Keratinocyte (primary cell): ENCODE measurements at regions not wholly inside any gene's neighbourhood (a gene's known extent, or its start where the extent isn't known, plus 50 kb on each side); places are given as distances from the start of the nearest gene placed in this dataset.

ENCODE experiments used
- DNase-seq: peaks from one replicate; pipeline ENCODE4 v3.0.0-alpha.2; 2011; ENCODE audit warnings: low read depth, missing footprints, low spot score
- FAIRE-seq: peaks from 2 replicates; lab custom pipeline; 2011; peaks lifted over from hg19 to GRCh38; lab: Jason Lieb, UNC
- H2AFZ ChIP-seq: 2 replicates; pipeline ENCODE4 v1.6.0; 2012; ENCODE audit warnings: low read length, control low read depth, inconsistent platforms; ENCODE audit not compliant: control insufficient read depth
- H3K27ac ChIP-seq: 2 replicates; pipeline ENCODE4 v1.5.1; 2011; ENCODE audit warnings: low read length; ENCODE audit not compliant: control insufficient read depth, insufficient read depth
- H3K27me3 ChIP-seq: 3 replicates; pipeline ENCODE4 v1.6.0; 2011; ENCODE audit warnings: low read length; ENCODE audit not compliant: control insufficient read depth, insufficient read depth; ENCODE audit errors: extremely low read depth
- H3K36me3 ChIP-seq, 2 experiments: 2 replicates in 1 of 2; 3 replicates in 1 of 2; pipeline ENCODE4 v1.5.1; 2011; ENCODE audit warnings: low read length in 2 of 2, mild to moderate bottlenecking in 1 of 2; ENCODE audit not compliant: control insufficient read depth in 2 of 2, insufficient read depth in 2 of 2; ENCODE audit errors: extremely low read depth in 1 of 2
- H3K4me1 ChIP-seq: 3 replicates; pipeline ENCODE4 v1.5.1; 2011; ENCODE audit warnings: low read length; ENCODE audit not compliant: control insufficient read depth, insufficient read depth; ENCODE audit errors: extremely low read depth
- H3K4me2 ChIP-seq: 3 replicates; pipeline ENCODE4 v1.6.0; 2011; ENCODE audit warnings: low read depth, low read length; ENCODE audit not compliant: control insufficient read depth, insufficient read depth; ENCODE audit errors: extremely low read depth
- H3K4me3 ChIP-seq, 3 experiments: fragments of 200-600 bp in 1 of 3; sonication (generic) in 1 of 3; 2 replicates in 2 of 3; 3 replicates in 1 of 3; pipeline ENCODE4 v1.5.1; 2011 to 2016; ENCODE audit warnings: low read length in 3 of 3, mild to moderate bottlenecking in 3 of 3, control low read depth in 2 of 3, inconsistent platforms in 1 of 3, low read depth in 1 of 3, mixed read lengths in 1 of 3, mixed run types in 1 of 3, moderate library complexity in 1 of 3; ENCODE audit not compliant: control insufficient read depth in 2 of 3, insufficient read depth in 2 of 3; ENCODE audit errors: extremely low read depth in 1 of 3
- H3K79me2 ChIP-seq: 2 replicates; pipeline ENCODE4 v1.6.0; 2012; ENCODE audit warnings: low read length; ENCODE audit not compliant: control insufficient read depth, insufficient read depth
- H3K9ac ChIP-seq: 3 replicates; pipeline ENCODE4 v1.6.0; 2011; ENCODE audit warnings: low read length; ENCODE audit not compliant: control insufficient read depth, insufficient read depth; ENCODE audit errors: extremely low read depth
- H3K9me1 ChIP-seq: 3 replicates; pipeline ENCODE4 v1.6.0; 2011; ENCODE audit warnings: low read length; ENCODE audit not compliant: control insufficient read depth, insufficient read depth; ENCODE audit errors: extremely low read depth
- H3K9me3 ChIP-seq: 2 replicates; pipeline ENCODE4 v1.5.1; 2012; ENCODE audit warnings: low read depth, low read length; ENCODE audit not compliant: control insufficient read depth
- H4K20me1 ChIP-seq: 3 replicates; pipeline ENCODE4 v1.6.0; 2011; ENCODE audit warnings: low read length; ENCODE audit not compliant: control insufficient read depth, insufficient read depth; ENCODE audit errors: extremely low read depth
- CTCF ChIP-seq, 3 experiments: IDR thresholded peaks in 1 of 3; conservative IDR thresholded peaks in 1 of 3; optimal IDR thresholded peaks in 1 of 3; 2 replicates in 2 of 3; 3 replicates in 1 of 3; pipeline versions ENCODE3 to v1.5.1; 2011; ENCODE audit warnings: low read length in 3 of 3, mild to moderate bottlenecking in 3 of 3, moderate library complexity in 2 of 3, control low read depth in 1 of 3, inconsistent platforms in 1 of 3; ENCODE audit not compliant: insufficient read depth in 2 of 3; ENCODE audit errors: extremely low read depth in 1 of 3
- EZH2 ChIP-seq: IDR thresholded peaks from one replicate; pipeline ENCODE4 v1.6.1; 2012; ENCODE audit warnings: inconsistent platforms, mild to moderate bottlenecking, low read length, moderate library complexity
- dilution Hi-C: fragments of 300-500 bp; cut with MboI; formaldehyde crosslinking; loops from one replicate; pipeline ENCODE4 v1.7.0; 2020; ENCODE audit warnings: low sequenced_read_pairs; ENCODE audit not compliant: extremely low pct_ligation_motif_present

- Histone ChIP-seq H3K4me1 (no peaks in the 10 kb centered on the region), H3K27ac (no peak overlapping the region), H3K4me2 (no peak overlapping the region), H3K9ac (no peak overlapping the region), H3K36me3 (no peaks in the 10 kb centered on the region), H4K20me1 (no peaks in the 10 kb centered on the region), H3K4me3 (no peak overlapping the region), H3K27me3 (no peaks in the 10 kb centered on the region), H3K9me1 (no peaks in the 10 kb centered on the region), H3K79me2 (no peaks in the 10 kb centered on the region), H2AFZ (no peak overlapping the region), H3K9me3 (no peaks in the 10 kb centered on the region)
- dilution Hi-C loops = no loop called here
- TF ChIP-seq EZH2 (no peak), CTCF (optimal IDR thresholded peaks at IDR 0.05 in 1 of 3, IDR thresholded peaks at IDR 0.05 in 1 of 3, conservative IDR thresholded peaks at IDR 0.05 in 1 of 3; ENCODE audit: extremely low read depth in 1 of 3, insufficient read depth in 2 of 3, low read length in 3 of 3) (no peak)
- FAIRE-seq (no peak), DNase-seq (no peak)
Measured at GRCh38 chr3:191631496-191631895, 170.5 kb downstream of the PYDC2 start.

GRCh38 chr3:191634902-191635301, 173.9 kb downstream of the PYDC2 start:
- Histone ChIP-seq H2AFZ (no peak overlapping the region), H3K4me3 (no peak overlapping the region), H3K79me2 (no peaks in the 10 kb centered on the region), H3K9ac (no peak overlapping the region), H3K36me3 (no peaks in the 10 kb centered on the region), H4K20me1 (no peaks in the 10 kb centered on the region), H3K9me1 (no peaks in the 10 kb centered on the region), H3K27me3 (no peaks in the 10 kb centered on the region), H3K27ac (no peak overlapping the region), H3K4me2 (no peak overlapping the region), H3K9me3 (no peaks in the 10 kb centered on the region), H3K4me1 (no peaks in the 10 kb centered on the region)
- no peak for TF ChIP-seq CTCF (optimal IDR thresholded peaks at IDR 0.05 in 1 of 3, IDR thresholded peaks at IDR 0.05 in 1 of 3, conservative IDR thresholded peaks at IDR 0.05 in 1 of 3; ENCODE audit: extremely low read depth in 1 of 3, insufficient read depth in 2 of 3, low read length in 3 of 3)
- no peak for TF ChIP-seq EZH2
- FAIRE-seq (no peak), DNase-seq (no peak)
- dilution Hi-C loops = no loop called here
